Loucy (cell line): ENCODE measurements at regions not wholly inside any gene's neighbourhood (a gene's known extent, or its start where the extent isn't known, plus 50 kb on each side); places are given as distances from the start of the nearest gene placed in this dataset.

Source experiments
- CTCF ChIP-seq: fragments of 200-600 bp; sonication (generic); conservative IDR thresholded peaks from 2 replicates; pipeline ENCODE4 v1.5.1; 2014; ENCODE audit warnings: mild to moderate bottlenecking, antibody characterized with exemption, low read length
- EZH2phosphoT487 ChIP-seq: fragments of 200-600 bp; IDR thresholded peaks from 2 replicates; pipeline ENCODE4 v1.6.1; 2018; ENCODE audit warnings: antibody characterized with exemption, mild to moderate bottlenecking, moderate library complexity, borderline replicate concordance

GRCh38 chr16:86133847-86134375, 234.9 kb downstream of the IRF8 start:
- TF ChIP-seq CTCF (no peak), EZH2phosphoT487 (no peak)
